Activated CD8-positive, alpha-beta memory T cell treated with anti-CD3 and anti-CD28 coated beads, Interleukin-2, amount 50 U/mL, for 24 hours (primary cell): ENCODE measurements at regions not wholly inside any gene's neighbourhood (a gene's known extent, or its start where the extent isn't known, plus 50 kb on each side); places are given as distances from the start of the nearest gene placed in this dataset.
"Not testable (repeated sequence)": the region's sequence is repeated elsewhere in the genome, so short reads cannot be mapped to it uniquely, and the experiment has no call there.

Experiments used
- DNase-seq: peaks from one replicate; pipeline ENCODE4 v3.0.0-alpha.2; 2020; ENCODE audit errors: extremely low read depth

DNA sequence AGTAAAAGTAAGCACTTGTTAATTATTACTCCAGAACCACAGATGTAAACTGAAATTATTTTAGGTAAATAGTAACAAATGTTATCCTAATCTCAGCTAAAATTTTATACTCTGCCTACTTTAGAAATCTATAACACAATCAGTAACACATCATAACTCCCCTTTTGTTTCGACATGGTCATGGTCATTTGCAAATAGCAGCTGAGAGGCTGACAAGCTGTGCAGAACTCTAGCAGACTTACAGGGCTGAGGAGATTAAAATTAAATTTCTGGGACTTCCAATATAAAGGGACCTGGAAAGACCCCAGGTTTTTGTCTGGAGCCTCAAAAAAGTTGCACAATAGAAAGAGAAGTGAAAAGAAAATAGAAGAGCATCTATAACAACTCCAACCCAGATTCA lies 88.8 kb downstream of the PRL start:
- no peak for DNase-seq

DNA sequence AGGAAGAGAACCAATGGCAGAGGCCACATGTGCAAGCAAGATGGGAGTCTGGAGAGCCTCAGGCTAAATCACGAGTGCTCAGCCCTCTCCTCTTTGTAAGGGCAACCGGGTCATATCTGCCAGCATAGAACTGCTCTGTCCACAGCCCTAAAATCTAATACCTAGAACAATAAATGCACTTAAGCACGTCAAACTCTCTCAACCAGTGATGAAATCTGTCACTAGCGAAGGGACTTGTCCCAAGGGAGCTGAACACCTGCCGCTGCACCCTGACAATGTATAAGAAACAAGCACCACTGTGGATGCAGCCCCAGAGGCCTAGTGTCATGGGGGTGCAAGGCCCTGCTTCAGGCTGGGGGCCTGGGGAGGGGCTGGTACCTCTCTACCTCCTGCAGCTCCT lies 82.5 kb downstream of the PRL start:
- no peak for DNase-seq

DNA sequence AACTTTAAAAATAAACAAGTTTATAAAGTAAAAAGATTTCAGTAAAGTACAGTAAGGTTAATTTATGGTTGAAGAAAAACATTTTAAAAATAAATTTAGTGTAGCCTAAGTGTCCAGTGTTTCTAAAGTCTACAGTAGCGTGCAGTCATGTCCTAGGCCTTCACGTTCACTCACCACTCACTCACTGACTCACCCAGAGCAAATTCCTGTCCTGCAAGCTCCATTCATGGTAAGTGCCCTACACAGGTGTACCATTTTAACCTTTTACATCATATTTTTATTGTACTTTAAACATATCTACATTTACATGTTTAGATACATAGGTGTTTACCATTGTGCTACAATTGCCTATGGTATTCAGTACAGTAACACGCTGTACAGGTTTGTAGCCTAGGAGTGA lies 81.4 kb downstream of the PRL start:
- not testable (repeated sequence) for DNase-seq

DNA sequence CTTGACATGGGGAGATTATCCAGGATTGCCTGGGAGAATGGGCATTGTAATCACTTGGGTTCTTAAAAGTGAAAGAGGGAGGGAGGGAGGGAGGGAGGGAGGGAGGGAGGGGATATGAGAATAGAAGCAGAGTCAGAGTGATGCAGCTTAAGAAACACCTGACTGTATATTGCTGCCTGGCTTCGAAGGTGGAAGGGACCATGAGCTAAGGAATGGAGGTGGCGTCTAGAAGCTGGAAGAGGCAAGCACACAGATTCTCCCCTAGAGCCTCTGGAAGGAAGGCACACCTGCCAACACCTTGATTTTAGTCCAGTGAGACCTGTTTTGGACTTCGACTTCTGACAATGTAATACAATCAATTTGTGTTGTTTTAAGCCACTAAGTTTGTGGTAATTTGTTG lies 78.4 kb downstream of the PRL start:
- DNase-seq: no peak

DNA sequence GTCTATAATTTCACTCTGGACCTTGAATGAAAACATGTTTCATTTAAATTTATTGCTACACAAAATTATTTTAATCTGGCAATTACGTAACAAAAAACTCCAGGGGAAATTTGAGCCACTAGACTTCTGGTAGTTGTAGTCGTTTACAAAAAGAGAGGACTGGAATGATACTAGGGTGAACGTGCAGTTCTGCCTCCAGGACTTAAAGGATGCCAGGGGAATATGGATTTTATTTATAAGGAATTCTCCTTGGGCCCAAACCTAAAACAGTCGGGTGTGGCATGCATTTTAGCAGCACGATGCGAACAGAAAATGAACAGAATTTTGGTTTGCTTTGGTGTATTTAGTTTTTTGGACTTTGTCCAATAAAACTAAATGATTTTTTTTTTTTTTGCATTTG lies 76.9 kb downstream of the PRL start:
- no peak for DNase-seq

DNA sequence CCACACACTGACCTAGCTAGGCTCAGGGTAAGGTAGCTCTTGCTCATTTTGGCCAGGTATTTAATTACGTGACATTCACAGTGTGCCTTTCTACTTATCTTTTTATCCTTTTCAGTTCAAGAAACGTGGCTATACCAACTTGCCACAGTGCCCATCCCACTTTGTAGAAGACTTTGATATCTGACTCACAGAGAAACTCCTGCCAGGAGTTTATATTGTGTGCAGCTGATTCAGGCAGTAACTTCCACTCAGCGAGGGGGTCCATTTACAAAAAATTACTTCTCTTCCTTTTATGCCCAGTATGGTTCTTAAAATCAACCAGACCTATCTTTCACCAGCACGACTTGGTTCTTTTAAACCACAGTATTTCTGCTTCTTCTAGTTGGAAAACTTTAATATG lies 75.6 kb downstream of the PRL start:
- no peak for DNase-seq

DNA sequence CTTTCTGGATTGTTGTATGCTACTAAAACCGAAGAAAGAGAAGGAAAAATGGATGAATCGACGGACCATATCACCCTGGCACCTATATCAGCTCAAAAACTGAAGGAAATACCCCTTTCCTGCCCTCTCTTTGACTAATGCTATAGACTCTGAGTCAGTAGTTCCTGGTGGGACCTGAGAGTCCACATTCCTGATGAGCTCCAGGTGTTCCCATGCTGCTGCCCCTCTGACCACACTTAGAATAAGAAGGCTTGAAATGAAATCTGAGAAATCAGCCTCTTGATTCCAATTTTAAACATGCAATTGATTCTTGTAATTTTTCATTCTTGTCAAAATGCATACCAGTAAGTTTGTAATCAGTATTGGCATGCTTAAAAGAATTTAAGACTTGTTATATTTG lies 75.2 kb downstream of the PRL start:
- no peak for DNase-seq

DNA sequence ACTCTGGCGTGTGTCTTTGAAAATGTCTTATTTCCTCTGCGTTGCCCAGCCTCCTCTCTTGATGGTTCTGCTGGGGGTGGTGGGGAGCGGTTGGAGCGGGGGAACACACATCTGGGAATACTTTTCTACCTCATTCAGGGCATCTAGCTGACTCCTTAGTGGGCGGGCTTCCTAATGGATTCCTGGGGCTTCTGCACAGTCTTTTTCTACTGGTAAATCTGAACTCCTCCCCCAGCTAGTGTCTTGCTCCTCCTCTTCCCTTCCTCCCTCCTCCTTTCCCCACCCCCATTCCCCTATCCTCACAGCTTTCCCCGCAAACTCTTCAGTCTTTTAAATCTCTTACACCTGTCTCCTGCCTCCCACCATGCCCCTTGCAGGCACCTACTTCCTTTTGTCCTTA lies 74.4 kb downstream of the PRL start:
- no peak for DNase-seq

DNA sequence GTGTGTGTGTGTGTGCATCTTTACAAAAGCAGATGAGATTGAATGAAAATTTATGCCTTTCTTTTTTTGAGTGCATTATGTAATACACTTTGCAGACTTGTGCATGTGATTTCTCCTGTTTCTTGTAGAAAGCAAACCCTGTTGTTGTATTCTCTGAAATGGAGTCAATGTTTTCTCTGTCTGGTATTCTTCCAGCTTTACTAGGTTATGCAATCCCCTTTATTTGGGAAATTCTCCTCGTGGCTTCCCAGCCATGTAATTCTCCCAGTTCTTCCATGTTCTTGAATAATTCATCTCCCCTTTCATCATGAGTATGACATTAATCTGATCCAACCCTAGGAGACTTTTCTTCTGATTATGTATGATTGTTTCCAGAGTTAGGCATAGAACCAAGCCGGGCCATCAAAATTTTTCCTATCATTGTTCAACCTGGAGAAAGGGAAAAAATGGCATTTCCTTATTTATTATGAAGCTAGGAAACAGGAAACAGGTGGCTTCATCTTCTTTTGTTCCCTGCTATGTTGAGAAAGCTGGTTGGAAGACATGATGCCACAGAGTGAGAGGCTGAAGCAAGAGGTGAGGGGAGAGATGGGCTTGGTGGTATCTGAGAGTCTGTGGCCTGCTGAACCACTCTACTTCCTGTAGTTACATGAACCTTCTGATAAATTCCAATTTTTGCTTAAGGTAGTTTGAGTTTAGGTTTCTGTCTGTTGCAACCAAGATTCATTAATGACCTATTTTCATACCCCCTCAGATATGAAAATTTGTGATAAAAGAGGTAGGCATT lies 68.8 kb downstream of the PRL start:
- no peak for DNase-seq

DNA sequence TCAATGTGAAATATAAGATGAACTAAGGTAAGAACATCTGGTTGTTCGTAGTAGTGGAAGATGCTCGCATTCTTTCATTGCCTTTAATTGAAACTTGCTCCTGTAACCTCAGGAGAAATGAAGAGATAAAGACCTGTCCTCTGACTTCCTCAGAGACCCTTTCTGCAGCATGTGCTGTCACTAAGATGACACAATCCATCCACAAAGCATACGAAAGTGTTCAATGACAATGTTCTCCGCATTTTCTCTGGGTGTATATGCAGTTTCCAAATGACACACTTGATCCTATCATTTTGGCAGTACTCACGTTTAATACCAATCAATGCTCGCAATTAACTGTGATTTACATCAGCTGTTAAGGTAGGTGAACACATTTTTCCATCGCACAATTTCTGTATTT lies 65.8 kb downstream of the PRL start:
- DNase-seq: no peak

DNA sequence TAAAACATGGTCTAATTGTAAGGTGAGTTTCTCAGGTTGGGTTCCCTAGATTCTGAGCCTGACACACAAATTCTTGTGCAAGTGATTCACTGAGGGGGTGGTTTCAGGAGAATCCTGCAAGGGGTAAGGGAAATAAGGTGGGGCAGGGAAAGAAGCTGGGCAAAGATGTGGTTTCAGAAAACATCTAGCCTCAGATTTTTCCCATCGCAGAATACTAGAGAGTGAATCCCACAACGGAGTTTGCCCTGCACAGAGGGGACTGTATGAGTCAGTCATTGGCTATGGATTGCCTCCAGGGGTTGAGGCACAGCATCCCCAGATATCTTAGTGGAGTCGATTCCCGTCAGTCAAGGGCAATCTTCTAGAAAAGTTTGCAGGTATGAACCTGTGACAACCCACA lies 65.2 kb downstream of the PRL start:
- no peak for DNase-seq

DNA sequence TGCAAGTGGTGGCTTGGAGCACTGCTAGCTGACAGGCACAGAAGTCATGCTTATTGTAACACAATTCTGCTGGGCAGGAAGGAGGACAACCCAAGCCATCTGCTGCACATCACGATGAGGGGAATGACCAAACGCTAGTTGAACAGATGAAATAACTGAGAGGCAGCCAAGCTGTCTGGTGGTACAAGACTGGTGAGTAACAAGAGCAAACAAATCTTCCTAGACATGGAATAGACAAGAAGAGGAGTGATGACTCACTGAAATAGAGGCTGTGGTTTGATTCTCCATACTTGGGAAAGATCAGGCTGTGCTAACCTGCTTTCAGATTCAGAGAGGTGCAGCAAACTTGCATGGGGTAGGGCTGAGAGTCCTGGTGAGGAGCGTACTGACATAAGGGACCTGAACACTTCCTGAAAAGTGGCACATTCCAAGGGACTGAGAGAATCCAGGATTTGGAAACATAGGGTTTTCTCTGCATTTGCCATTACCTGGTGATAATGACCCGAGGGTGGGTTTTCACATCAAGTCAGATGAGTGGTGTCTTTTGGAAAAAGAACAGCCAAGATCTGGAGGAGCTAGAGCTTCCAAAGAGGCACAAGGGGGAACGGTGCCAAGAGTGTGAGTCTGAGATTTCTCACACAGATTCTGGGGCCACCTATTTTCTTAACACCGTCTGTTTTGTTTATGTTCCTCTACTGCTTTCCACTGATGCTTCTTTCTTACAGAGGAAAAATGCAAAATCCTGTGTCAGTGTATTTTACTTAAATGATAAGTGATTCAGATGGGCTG lies 60.0 kb downstream of the PRL start:
- DNase-seq: no peak
